ENCODE measurements at regions not wholly inside any gene's neighbourhood (a gene's known extent, or its start where the extent isn't known, plus 50 kb on each side); places are given as distances from the start of the nearest gene placed in this dataset.

- no peak overlapping the region for H3K4me3 ChIP-seq (ENCODE audit: low read length in 2 of 2)
- DNase-seq = no peak
- H3K36me3 ChIP-seq (ENCODE audit: control insufficient read depth in 1 of 2, insufficient read depth in 2 of 2, low read length in 1 of 2) = no peaks in the 10 kb centered on the region
Measured at GRCh38 chr16:47986031-47986430, 169.8 kb downstream of the ABCC12 start.

GRCh38 chr16:47984669-47985068 is 171.1 kb downstream of the ABCC12 start:
- ATAC-seq (ENCODE audit: low FRiP score) (no peak), DNase-seq (no peak)
- intact Hi-C loops (cut with DNase I) = no loop called here
- no peak overlapping the region for H3K27ac ChIP-seq (ENCODE audit: low read depth in 1 of 2, low read length in 2 of 2)
- H3K4me1 ChIP-seq (ENCODE audit: control insufficient read depth in 1 of 2, insufficient read depth in 2 of 2, low read length in 2 of 2) = no peaks in the 10 kb centered on the region
- no peaks in the 10 kb centered on the region for H3K9me3 ChIP-seq (ENCODE audit: control insufficient read depth, low read length)
- H3K36me3 ChIP-seq (ENCODE audit: control insufficient read depth in 1 of 2, insufficient read depth in 2 of 2, low read length in 1 of 2) = no peaks in the 10 kb centered on the region
- no peak overlapping the region for H3K4me3 ChIP-seq (ENCODE audit: low read length in 2 of 2)
- H3K27me3 ChIP-seq (ENCODE audit: control insufficient read depth in 1 of 2, insufficient read depth in 2 of 2, low read length in 1 of 2) = no peaks in the 10 kb centered on the region

More at GRCh38 chr16:47986031-47986430, 169.8 kb downstream of the ABCC12 start:
- Histone ChIP-seq H3K27me3 (ENCODE audit: control insufficient read depth in 1 of 2, insufficient read depth in 2 of 2, low read length in 1 of 2) (no peaks in the 10 kb centered on the region), H3K4me1 (ENCODE audit: control insufficient read depth in 1 of 2, insufficient read depth in 2 of 2, low read length in 2 of 2) (no peaks in the 10 kb centered on the region), H3K9me3 (ENCODE audit: control insufficient read depth, low read length) (peaks cover 2% of the 10 kb centered on the region), H3K27ac (ENCODE audit: low read depth in 1 of 2, low read length in 2 of 2) (no peak overlapping the region)
- intact Hi-C loops (cut with DNase I) = no loop called here
- no peak for ATAC-seq (ENCODE audit: low FRiP score)

GRCh38 chr16:47983999-47984580 is 171.7 kb downstream of the ABCC12 start:
- no peaks in the 10 kb centered on the region for H3K27me3 ChIP-seq (ENCODE audit: control insufficient read depth in 1 of 2, insufficient read depth in 2 of 2, low read length in 1 of 2)
- no peak overlapping the region for H3K27ac ChIP-seq (ENCODE audit: low read depth in 1 of 2, low read length in 2 of 2)
- no peak overlapping the region for H3K4me3 ChIP-seq (ENCODE audit: low read length in 2 of 2)
- WGBS, 2 donors = 85 to 87% methylated on average over 5 of the region's 5 CpGs
- ATAC-seq (ENCODE audit: low FRiP score) (no peak), DNase-seq (no peak)
- intact Hi-C loops (cut with DNase I) = no loop called here
- no peaks in the 10 kb centered on the region for H3K36me3 ChIP-seq (ENCODE audit: control insufficient read depth in 1 of 2, insufficient read depth in 2 of 2, low read length in 1 of 2)
- H3K9me3 ChIP-seq (ENCODE audit: control insufficient read depth, low read length) = no peaks in the 10 kb centered on the region
- H3K4me1 ChIP-seq (ENCODE audit: control insufficient read depth in 1 of 2, insufficient read depth in 2 of 2, low read length in 2 of 2) = no peaks in the 10 kb centered on the region

GRCh38 chr16:47980212-47980611 is 175.6 kb downstream of the ABCC12 start:
- DNase-seq = no peak
- no peak for ATAC-seq (ENCODE audit: low FRiP score)
- intact Hi-C loops (cut with DNase I) = no loop called here
- Histone ChIP-seq H3K4me1 (ENCODE audit: control insufficient read depth in 1 of 2, insufficient read depth in 2 of 2, low read length in 2 of 2) (no peaks in the 10 kb centered on the region), H3K27ac (ENCODE audit: low read depth in 1 of 2, low read length in 2 of 2) (no peak overlapping the region), H3K27me3 (ENCODE audit: control insufficient read depth in 1 of 2, insufficient read depth in 2 of 2, low read length in 1 of 2) (no peaks in the 10 kb centered on the region), H3K36me3 (ENCODE audit: control insufficient read depth in 1 of 2, insufficient read depth in 2 of 2, low read length in 1 of 2) (no peaks in the 10 kb centered on the region), H3K4me3 (ENCODE audit: low read length in 2 of 2) (no peak overlapping the region), H3K9me3 (ENCODE audit: control insufficient read depth, low read length) (no peaks in the 10 kb centered on the region)
- 72 to 76% methylated on average over 8 of the region's 8 CpGs for WGBS, 2 donors

GRCh38 chr16:47979616-47980182 is 176.1 kb downstream of the ABCC12 start:
- no peak for DNase-seq
- WGBS, 2 donors = 9 to 12% methylated on average over 1 of the region's 1 CpG
- no peaks in the 10 kb centered on the region for H3K27me3 ChIP-seq (ENCODE audit: control insufficient read depth in 1 of 2, insufficient read depth in 2 of 2, low read length in 1 of 2)
- H3K36me3 ChIP-seq (ENCODE audit: control insufficient read depth in 1 of 2, insufficient read depth in 2 of 2, low read length in 1 of 2) = no peaks in the 10 kb centered on the region
- no peaks in the 10 kb centered on the region for H3K4me1 ChIP-seq (ENCODE audit: control insufficient read depth in 1 of 2, insufficient read depth in 2 of 2, low read length in 2 of 2)
- intact Hi-C loops (cut with DNase I) = no loop called here
- ATAC-seq (ENCODE audit: low FRiP score) = no peak
- no peak overlapping the region for H3K27ac ChIP-seq (ENCODE audit: low read depth in 1 of 2, low read length in 2 of 2)
- H3K4me3 ChIP-seq (ENCODE audit: low read length in 2 of 2) = no peak overlapping the region
- no peaks in the 10 kb centered on the region for H3K9me3 ChIP-seq (ENCODE audit: control insufficient read depth, low read length)

DNA sequence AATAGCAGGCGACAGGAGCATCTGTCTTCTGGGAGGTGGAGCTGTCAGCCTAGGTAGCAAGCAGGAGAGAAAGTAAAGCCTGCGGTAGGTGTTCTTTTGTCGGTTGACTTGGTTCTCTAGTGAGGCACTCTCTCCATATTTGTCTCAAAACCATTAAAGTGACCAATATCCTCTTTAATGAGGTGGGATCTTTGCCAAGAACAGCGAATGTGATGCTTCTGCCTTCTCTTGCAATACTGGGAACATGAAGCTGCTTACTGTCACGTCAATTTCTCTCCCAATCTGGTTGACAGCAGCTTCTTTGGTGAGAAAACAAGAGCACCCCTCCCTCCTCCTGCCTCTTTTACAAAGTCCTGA is 176.7 kb downstream of the ABCC12 start:
- 34 to 52% methylated on average over 5 of the region's 5 CpGs for WGBS, 2 donors
- Histone ChIP-seq H3K9me3 (ENCODE audit: control insufficient read depth, low read length) (no peaks in the 10 kb centered on the region), H3K4me3 (ENCODE audit: low read length in 2 of 2) (no peak overlapping the region), H3K27ac (ENCODE audit: low read depth in 1 of 2, low read length in 2 of 2) (no peak overlapping the region), H3K4me1 (ENCODE audit: control insufficient read depth in 1 of 2, insufficient read depth in 2 of 2, low read length in 2 of 2) (no peaks in the 10 kb centered on the region), H3K36me3 (ENCODE audit: control insufficient read depth in 1 of 2, insufficient read depth in 2 of 2, low read length in 1 of 2) (no peaks in the 10 kb centered on the region), H3K27me3 (ENCODE audit: control insufficient read depth in 1 of 2, insufficient read depth in 2 of 2, low read length in 1 of 2) (no peaks in the 10 kb centered on the region)
- DNase-seq = no peak
- ATAC-seq (ENCODE audit: low FRiP score) = no peak
- intact Hi-C loops (cut with DNase I) = no loop called here

GRCh38 chr16:47978491-47979163 is 177.2 kb downstream of the ABCC12 start:
- ATAC-seq (ENCODE audit: low FRiP score) (no peak), DNase-seq (no peak)
- Histone ChIP-seq H3K27me3 (ENCODE audit: control insufficient read depth in 1 of 2, insufficient read depth in 2 of 2, low read length in 1 of 2) (no peaks in the 10 kb centered on the region), H3K27ac (ENCODE audit: low read depth in 1 of 2, low read length in 2 of 2) (no peak overlapping the region), H3K4me1 (ENCODE audit: control insufficient read depth in 1 of 2, insufficient read depth in 2 of 2, low read length in 2 of 2) (no peaks in the 10 kb centered on the region), H3K36me3 (ENCODE audit: control insufficient read depth in 1 of 2, insufficient read depth in 2 of 2, low read length in 1 of 2) (no peaks in the 10 kb centered on the region), H3K9me3 (ENCODE audit: control insufficient read depth, low read length) (no peaks in the 10 kb centered on the region), H3K4me3 (ENCODE audit: low read length in 2 of 2) (no peak overlapping the region)
- WGBS, 2 donors = 42 to 47% methylated on average over 4 of the region's 4 CpGs
- intact Hi-C loops (cut with DNase I) = no loop called here

DNA sequence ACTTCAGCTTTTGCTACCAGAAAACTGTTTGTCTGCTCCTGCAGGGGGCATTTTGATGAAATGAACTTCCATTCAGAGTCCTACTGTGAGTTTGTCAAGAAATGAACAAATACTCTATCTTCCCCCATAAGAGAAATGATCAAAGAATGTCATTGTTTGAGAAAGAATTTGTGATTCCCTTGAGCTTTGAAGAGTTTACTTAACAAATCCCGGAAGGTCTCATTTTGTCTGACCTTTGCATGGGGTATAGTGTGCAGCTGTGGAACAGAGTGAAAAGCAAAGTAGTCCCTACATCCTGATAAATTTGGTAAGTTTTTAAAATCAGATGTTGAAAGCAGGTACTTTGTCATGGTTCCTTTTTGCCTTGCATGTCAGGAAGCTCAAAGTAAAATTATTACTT is 178.0 kb downstream of the ABCC12 start:
- ATAC-seq (ENCODE audit: low FRiP score) (no peak), DNase-seq (no peak)
- intact Hi-C loops (cut with DNase I) = no loop called here
- 19 to 28% methylated on average over 1 of the region's 1 CpG for WGBS, 2 donors
- H3K27ac ChIP-seq (ENCODE audit: low read depth in 1 of 2, low read length in 2 of 2) = no peak overlapping the region
- no peaks in the 10 kb centered on the region for H3K4me1 ChIP-seq (ENCODE audit: control insufficient read depth in 1 of 2, insufficient read depth in 2 of 2, low read length in 2 of 2)
- H3K4me3 ChIP-seq (ENCODE audit: low read length in 2 of 2) = no peak overlapping the region
- no peaks in the 10 kb centered on the region for H3K27me3 ChIP-seq (ENCODE audit: control insufficient read depth in 1 of 2, insufficient read depth in 2 of 2, low read length in 1 of 2)
- no peaks in the 10 kb centered on the region for H3K36me3 ChIP-seq (ENCODE audit: control insufficient read depth in 1 of 2, insufficient read depth in 2 of 2, low read length in 1 of 2)
- no peaks in the 10 kb centered on the region for H3K9me3 ChIP-seq (ENCODE audit: control insufficient read depth, low read length)

GRCh38 chr16:47976636-47977210 is 179.1 kb downstream of the ABCC12 start:
- no peaks in the 10 kb centered on the region for H3K27me3 ChIP-seq (ENCODE audit: control insufficient read depth in 1 of 2, insufficient read depth in 2 of 2, low read length in 1 of 2)
- no peak overlapping the region for H3K27ac ChIP-seq (ENCODE audit: low read depth in 1 of 2, low read length in 2 of 2)
- ATAC-seq (ENCODE audit: low FRiP score) = no peak
- no peaks in the 10 kb centered on the region for H3K9me3 ChIP-seq (ENCODE audit: control insufficient read depth, low read length)
- H3K36me3 ChIP-seq (ENCODE audit: control insufficient read depth in 1 of 2, insufficient read depth in 2 of 2, low read length in 1 of 2) = no peaks in the 10 kb centered on the region
- 46 to 56% methylated on average over 12 of the region's 12 CpGs for WGBS, 2 donors
- no peak for DNase-seq
- intact Hi-C loops (cut with DNase I) = no loop called here
- H3K4me3 ChIP-seq (ENCODE audit: low read length in 2 of 2) = no peak overlapping the region
- no peaks in the 10 kb centered on the region for H3K4me1 ChIP-seq (ENCODE audit: control insufficient read depth in 1 of 2, insufficient read depth in 2 of 2, low read length in 2 of 2)

Data from aorta (tissue), 5 donors.